Fibroblast of skin of back (primary cell): ENCODE measurements at regions not wholly inside any gene's neighbourhood (a gene's known extent, or its start where the extent isn't known, plus 50 kb on each side); places are given as distances from the start of the nearest gene placed in this dataset.
A peak's percentile ranks its signal among the peaks of the same experiment; 100 is the strongest.
"Not testable (repeated sequence)": the region's sequence is repeated elsewhere in the genome, so short reads cannot be mapped to it uniquely, and the experiment has no call there.

Experiments used
- DNase-seq: peaks from one replicate; pipeline ENCODE4 v3.0.0-alpha.2; 2013

GRCh38 chr7:81218480-81219106, 299.7 kb upstream of the SEMA3C start:
- no peak for DNase-seq

DNA sequence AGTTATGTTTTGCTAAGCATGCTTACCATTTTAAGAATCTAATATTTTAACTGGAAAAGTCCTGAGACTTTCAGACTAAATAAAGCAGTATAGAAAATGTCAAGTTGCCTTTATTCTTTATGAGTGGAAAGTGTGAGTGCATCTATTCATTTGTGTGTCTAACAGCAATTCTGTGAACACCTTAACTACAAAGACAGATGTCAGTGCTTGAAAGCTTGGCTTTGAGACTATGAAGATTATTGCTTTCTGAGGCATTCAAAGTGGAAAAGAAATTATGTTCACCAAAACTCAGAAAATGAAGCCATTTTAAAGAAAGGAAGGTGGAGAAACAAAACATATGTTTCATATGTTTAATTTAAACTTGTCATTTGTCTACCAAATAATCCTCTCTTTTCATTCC, 294.5 kb upstream of the SEMA3C start:
- no peak for DNase-seq

DNA sequence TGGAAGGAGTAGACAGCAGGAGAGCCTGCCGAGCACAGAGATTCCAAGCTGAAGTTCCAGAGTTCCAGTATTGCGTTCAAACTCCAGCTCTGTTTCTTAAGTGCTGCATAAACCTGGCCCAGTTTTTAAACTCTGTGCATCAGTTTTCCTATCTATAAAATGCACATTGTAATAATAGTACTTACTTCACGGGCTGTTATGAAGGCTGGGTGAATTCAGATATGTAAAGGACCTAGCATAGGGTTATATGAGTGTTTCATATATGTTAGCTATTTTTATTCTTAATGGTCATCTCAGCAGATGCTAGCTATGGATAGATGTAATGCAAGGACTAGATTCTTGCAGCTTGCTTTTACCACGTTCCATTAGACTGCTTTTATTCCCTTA, 293.1 kb upstream of the SEMA3C start:
- no peak for DNase-seq

GRCh38 chr7:81211204-81211933, 292.5 kb upstream of the SEMA3C start:
- peak; percentile 75 for DNase-seq

GRCh38 chr7:81210137-81211064, 291.6 kb upstream of the SEMA3C start:
- peak; percentile 73 for DNase-seq

- no peak for DNase-seq
Observed at GRCh38 chr7:81209059-81209458, 290.2 kb upstream of the SEMA3C start.

- no peak for DNase-seq
Observed at GRCh38 chr7:81207801-81208200, 288.9 kb upstream of the SEMA3C start.

DNA sequence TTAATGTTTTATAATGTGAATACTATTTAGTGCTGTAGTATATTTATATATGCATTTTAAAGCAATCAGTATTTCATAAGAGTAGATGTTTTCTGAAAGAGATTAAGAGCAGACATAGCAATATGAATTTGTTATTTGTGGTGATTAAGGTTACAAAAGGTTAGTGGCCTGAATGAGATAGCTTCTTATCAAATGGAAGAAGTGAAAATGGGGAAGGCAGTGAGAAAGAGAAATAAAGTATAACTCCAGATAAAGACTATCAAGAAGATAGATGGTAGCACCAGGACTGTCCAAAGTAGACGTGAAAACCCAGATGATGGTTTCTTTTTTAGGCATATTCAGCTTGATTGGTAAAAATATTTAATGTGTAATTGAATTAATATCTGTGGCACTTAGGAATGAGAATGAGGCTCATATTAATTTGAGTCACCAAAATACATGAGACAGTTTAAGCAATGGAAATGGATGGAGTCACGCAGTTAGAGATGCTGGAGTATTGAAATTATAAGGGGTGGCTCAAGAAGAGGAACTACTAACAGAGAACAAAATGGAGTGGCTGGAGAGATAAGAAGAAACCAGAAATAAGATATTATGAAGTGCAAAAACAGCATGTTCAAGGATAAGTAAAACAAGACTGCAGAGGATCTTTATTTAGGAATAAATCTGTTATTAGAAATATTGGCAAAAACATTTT, 288.0 kb upstream of the SEMA3C start:
- no peak for DNase-seq

DNA sequence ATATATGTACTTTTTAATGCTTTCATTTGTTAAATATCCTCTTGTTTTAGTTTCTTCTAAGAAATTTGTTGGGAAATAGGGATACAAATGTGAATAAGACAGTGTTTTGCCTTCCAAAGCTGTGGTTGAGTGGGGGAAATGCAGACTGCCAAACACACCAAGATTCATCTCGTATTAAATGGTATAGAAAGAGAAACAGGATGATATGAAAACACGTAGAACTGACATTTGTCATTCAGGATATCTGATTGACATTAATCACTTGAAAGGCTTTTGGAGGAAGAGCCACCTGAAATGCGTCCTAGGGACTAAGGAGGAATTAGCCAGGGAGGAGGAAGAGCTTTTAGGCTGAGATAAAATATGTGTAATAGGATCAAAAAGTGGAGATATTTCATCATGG, 287.4 kb upstream of the SEMA3C start:
- no peak for DNase-seq

- DNase-seq, result no peak
Observed at GRCh38 chr7:81201188-81201587, 282.3 kb upstream of the SEMA3C start.

- DNase-seq, result no peak
Observed at GRCh38 chr7:81198766-81199165, 279.9 kb upstream of the SEMA3C start.

GRCh38 chr7:81197266-81197665, 278.4 kb upstream of the SEMA3C start:
- no peak for DNase-seq

- no peak for DNase-seq
Observed at GRCh38 chr7:81195033-81195432, 276.2 kb upstream of the SEMA3C start.

- DNase-seq, result peak; percentile 69
Observed at GRCh38 chr7:81190997-81191768, 272.3 kb upstream of the SEMA3C start.

DNA sequence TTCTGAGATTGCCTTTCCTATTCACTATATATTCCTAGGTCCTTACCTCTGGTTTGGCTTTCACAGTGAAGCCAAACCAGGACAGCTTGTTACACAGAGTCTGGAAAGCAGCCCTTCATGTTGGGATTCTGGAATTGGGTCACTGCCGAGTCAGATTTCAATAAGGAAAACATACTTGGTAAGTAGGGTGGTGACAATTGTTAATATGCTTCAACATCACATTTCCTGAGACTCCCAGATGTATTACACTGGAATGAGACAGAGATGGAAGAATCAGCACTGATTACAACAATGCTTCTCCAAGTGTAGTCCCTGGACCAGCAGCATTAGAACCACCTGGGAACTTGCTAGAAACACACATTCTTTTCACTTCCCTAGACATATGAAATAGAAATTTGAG, 268.9 kb upstream of the SEMA3C start:
- no peak for DNase-seq

DNA sequence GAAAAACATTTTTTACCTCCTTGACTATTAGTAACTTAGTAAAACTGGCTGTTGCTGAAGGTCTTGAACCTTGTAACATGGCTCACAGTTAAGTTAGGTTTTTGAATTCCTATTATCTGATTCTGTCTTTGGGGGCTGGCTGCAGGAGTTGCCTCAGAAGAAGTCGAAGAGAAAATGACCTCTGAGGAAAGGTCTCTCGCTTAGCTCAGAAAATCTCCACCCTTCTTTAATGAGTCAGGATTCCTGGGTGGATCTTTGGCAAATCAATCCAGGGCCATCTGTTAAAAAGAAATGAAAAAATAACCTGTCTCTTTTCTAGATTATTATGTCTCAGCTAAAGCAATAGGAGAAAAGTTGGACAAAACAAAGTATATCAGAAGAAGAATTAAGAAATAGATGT, 267.8 kb upstream of the SEMA3C start:
- no peak for DNase-seq

DNA sequence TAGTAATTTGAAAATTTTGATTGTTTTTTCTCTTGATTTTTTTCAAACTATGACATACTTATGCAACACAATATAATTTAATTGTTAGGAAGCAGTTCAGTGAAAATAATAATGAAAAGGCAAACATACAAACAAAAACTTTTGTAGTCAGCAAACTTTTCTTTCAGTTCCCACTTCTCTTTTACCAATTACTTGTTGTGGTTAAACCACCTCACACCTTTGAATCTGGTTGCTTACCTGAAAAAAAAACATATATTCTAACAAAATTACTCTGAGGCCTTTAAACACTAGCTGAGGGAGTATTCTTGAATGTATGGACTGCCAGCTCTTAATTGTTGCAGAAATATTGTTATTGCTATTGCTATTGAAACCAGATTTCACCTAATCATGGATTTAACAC, 266.2 kb upstream of the SEMA3C start:
- DNase-seq, result no peak

DNA sequence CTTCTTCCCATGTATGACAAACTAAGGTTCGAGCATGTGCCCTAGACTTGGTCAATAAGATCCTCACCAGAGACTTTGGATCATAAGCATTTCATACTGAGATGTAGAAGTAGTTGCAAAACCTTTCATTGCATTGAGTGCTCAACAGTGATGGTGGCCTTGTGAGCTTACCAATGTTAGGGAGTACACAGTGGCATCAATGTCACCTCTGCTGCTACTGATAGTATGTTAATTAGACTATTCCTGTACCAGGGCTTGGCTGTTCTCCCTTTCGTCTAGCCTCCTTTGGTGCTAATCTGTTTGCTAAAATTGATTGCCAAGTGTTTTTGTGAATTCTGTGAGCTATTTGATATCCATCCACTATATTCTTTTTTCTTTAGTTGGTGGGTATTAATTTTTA, 264.5 kb upstream of the SEMA3C start:
- DNase-seq, result no peak

DNA sequence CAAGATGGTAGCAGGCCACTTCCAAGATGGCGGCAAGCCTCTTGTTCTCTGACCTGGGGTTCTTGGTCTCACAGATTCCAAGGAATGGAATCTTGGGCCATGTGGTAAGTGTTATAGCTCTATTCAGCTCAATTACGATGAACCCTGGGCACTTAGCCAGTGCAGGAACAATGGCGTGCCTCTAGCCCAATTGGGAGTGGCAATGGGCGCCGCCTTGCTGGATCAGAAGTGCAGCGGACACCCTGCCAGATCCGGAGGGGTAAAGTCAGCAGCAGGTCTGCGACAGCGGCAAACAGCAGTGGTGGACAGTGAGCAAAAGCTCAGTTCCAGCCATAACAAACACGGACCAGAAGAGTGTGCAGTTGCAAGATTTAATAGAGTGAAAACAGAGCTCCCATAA, 263.2 kb upstream of the SEMA3C start:
- not testable (repeated sequence) for DNase-seq

GRCh38 chr7:81181066-81181465, 262.2 kb upstream of the SEMA3C start:
- no peak for DNase-seq

DNA sequence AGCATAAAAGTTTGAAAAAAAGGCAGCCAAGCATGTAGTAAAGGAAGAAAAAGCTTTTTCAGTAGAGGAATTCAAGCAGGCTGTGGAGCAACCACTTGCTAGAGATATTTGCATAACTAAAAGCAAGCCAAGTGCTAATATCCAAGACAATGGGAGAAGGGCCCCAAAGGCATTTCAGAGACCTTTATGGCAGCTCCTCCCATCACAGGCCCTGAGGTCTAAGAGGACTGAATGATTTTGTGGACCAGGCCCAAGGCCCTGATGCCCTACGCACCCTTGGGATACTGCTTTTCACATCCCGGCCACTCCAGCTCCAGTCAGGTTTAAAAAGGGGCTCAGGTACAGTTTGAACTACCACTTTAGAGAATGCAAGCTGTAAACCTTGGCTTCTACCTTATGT, 261.7 kb upstream of the SEMA3C start:
- no peak for DNase-seq
